OCI-LY3 (cell line): ENCODE measurements at regions not wholly inside any gene's neighbourhood (a gene's known extent, or its start where the extent isn't known, plus 50 kb on each side); places are given as distances from the start of the nearest gene placed in this dataset.

Experiments
- H2AFZ ChIP-seq: fragments of 200-600, 300-600 bp; shearing (Covaris generic); 2 replicates; pipeline ENCODE4 v1.6.0; 2014; ENCODE audit warnings: antibody characterized with exemption, low read depth, low read length
- H3K27ac ChIP-seq: fragments of 200-600, 300-600 bp; sonication (generic); 2 replicates; pipeline ENCODE4 v1.5.1; 2014; ENCODE audit warnings: mild to moderate bottlenecking, low read length, moderate library complexity, mixed read lengths
- H3K27me3 ChIP-seq: fragments of 200-600, 300-600 bp; sonication (generic); 2 replicates; pipeline ENCODE4 v1.6.1; 2014; ENCODE audit warnings: low read depth, low read length, mixed read lengths
- H3K36me3 ChIP-seq: fragments of 200-600, 300-600 bp; sonication (generic); replicated peaks from 2 replicates; pipeline ENCODE3; 2014; ENCODE audit warnings: low read depth, low read length, mixed read lengths
- H3K4me1 ChIP-seq: fragments of 300-600, 200-600 bp; sonication (generic); 2 replicates; pipeline ENCODE4 v1.6.1; 2014; ENCODE audit warnings: low read length, mixed read lengths
- H3K4me2 ChIP-seq: fragments of 200-600, 300-600 bp; sonication (generic); 2 replicates; pipeline ENCODE4 v1.6.1; 2014; ENCODE audit warnings: low read length, mixed read lengths
- H3K4me3 ChIP-seq: fragments of 300-600, 200-600 bp; sonication (generic); 2 replicates; pipeline ENCODE4 v1.5.1; 2014; ENCODE audit warnings: antibody characterized with exemption, mild to moderate bottlenecking, low read length, moderate library complexity
- H3K79me2 ChIP-seq: fragments of 300-600, 200-600 bp; shearing (Covaris generic); 2 replicates; pipeline ENCODE4 v1.6.1; 2014; ENCODE audit warnings: mild to moderate bottlenecking, low read length, mixed read lengths
- H3K9ac ChIP-seq: fragments of 300-600, 200-600 bp; shearing (Covaris generic); 2 replicates; pipeline ENCODE4 v1.6.0; 2014; ENCODE audit warnings: mild to moderate bottlenecking, low read length, moderate library complexity
- H3K9me3 ChIP-seq: fragments of 200-600, 300-600 bp; shearing (Covaris generic); 2 replicates; pipeline ENCODE4 v1.6.1; 2014; ENCODE audit warnings: low read length, mixed read lengths; ENCODE audit not compliant: insufficient read depth
- H4K20me1 ChIP-seq: fragments of 200-600, 300-600 bp; sonication (generic); 2 replicates; pipeline ENCODE4 v1.6.1; 2016; ENCODE audit warnings: low read length, mixed read lengths; ENCODE audit not compliant: insufficient read depth
- CTCF ChIP-seq: fragments of 200-600, 300-600 bp; sonication (generic); IDR thresholded peaks from 2 replicates; pipeline ENCODE4 v1.5.1; 2014; ENCODE audit warnings: antibody characterized with exemption, low read length, low read depth
- EZH2phosphoT487 ChIP-seq: fragments of 200-600 bp; shearing (Covaris generic); IDR thresholded peaks from 2 replicates; pipeline ENCODE4 v1.6.1; 2018; ENCODE audit warnings: antibody characterized with exemption, mixed run types, low read depth

- H3K9me3 ChIP-seq = no peaks in the 10 kb centered on the region
- H3K79me2 ChIP-seq = no peaks in the 10 kb centered on the region
- no peaks in the 10 kb centered on the region for H3K4me1 ChIP-seq
- no peaks in the 10 kb centered on the region for H3K27me3 ChIP-seq
- TF ChIP-seq EZH2phosphoT487 (no peak), CTCF (no peak)
- no peak overlapping the region for H3K9ac ChIP-seq
- no peak overlapping the region for H3K27ac ChIP-seq
- no peak overlapping the region for H3K4me3 ChIP-seq
- H2AFZ ChIP-seq = no peak overlapping the region
- no peak overlapping the region for H3K4me2 ChIP-seq
- H4K20me1 ChIP-seq = no peaks in the 10 kb centered on the region
- no peaks in the 10 kb centered on the region for H3K36me3 ChIP-seq
Measured at GRCh38 chr3:8380904-8381704, 120.5 kb upstream of the LMCD1 start.

- no peaks in the 10 kb centered on the region for H3K4me1 ChIP-seq
- H3K9me3 ChIP-seq = no peaks in the 10 kb centered on the region
- H2AFZ ChIP-seq = no peak overlapping the region
- no peak overlapping the region for H3K27ac ChIP-seq
- TF ChIP-seq EZH2phosphoT487 (no peak), CTCF (no peak)
- H3K79me2 ChIP-seq = no peaks in the 10 kb centered on the region
- no peaks in the 10 kb centered on the region for H3K36me3 ChIP-seq
- H4K20me1 ChIP-seq = no peaks in the 10 kb centered on the region
- H3K4me2 ChIP-seq = no peak overlapping the region
- no peak overlapping the region for H3K9ac ChIP-seq
- H3K4me3 ChIP-seq = no peak overlapping the region
- H3K27me3 ChIP-seq = no peaks in the 10 kb centered on the region
Measured at GRCh38 chr3:8385848-8386620, 115.6 kb upstream of the LMCD1 start.

DNA sequence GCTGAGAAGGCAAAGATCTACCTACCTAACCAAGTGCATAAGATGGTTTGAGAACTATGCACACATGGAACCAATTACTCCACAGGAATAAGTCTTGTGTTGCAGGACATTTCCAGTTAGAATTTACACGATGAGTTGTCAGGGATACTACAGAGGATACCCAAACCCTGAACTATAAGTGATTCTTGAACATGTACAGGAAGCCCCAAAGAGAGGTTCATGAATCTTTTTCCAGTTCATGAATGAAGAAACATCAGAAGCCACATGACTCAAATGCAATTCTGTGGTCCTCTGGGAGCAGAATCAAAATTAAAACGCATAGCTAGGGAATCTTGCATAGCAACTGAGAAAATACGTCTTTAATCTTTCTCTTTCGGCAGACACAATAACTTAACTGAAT is 114.1 kb upstream of the LMCD1 start:
- H3K4me1 ChIP-seq = no peaks in the 10 kb centered on the region
- no peak overlapping the region for H3K9ac ChIP-seq
- no peaks in the 10 kb centered on the region for H3K9me3 ChIP-seq
- TF ChIP-seq EZH2phosphoT487 (no peak), CTCF (no peak)
- H4K20me1 ChIP-seq = no peaks in the 10 kb centered on the region
- H3K27ac ChIP-seq = no peak overlapping the region
- H3K4me2 ChIP-seq = no peak overlapping the region
- H2AFZ ChIP-seq = no peak overlapping the region
- no peaks in the 10 kb centered on the region for H3K27me3 ChIP-seq
- H3K36me3 ChIP-seq = no peaks in the 10 kb centered on the region
- H3K79me2 ChIP-seq = no peaks in the 10 kb centered on the region
- H3K4me3 ChIP-seq = no peak overlapping the region

GRCh38 chr3:8399686-8400085 is 101.9 kb upstream of the LMCD1 start:
- TF ChIP-seq EZH2phosphoT487 (no peak), CTCF (no peak)

More at GRCh38 chr3:8399686-8400085, 101.9 kb upstream of the LMCD1 start:
- no peak overlapping the region for H3K4me2 ChIP-seq
- no peak overlapping the region for H3K4me3 ChIP-seq
- H3K27ac ChIP-seq = no peak overlapping the region
- H3K9ac ChIP-seq = no peak overlapping the region
- no peaks in the 10 kb centered on the region for H3K4me1 ChIP-seq
- no peaks in the 10 kb centered on the region for H4K20me1 ChIP-seq
- H3K79me2 ChIP-seq = no peaks in the 10 kb centered on the region
- H2AFZ ChIP-seq = no peak overlapping the region
- H3K27me3 ChIP-seq = 0 out of 2 replicates have a peak, but pooled peaks cover 3% of the 10 kb centered on the region
- H3K36me3 ChIP-seq = no peaks in the 10 kb centered on the region
- no peaks in the 10 kb centered on the region for H3K9me3 ChIP-seq
